ENCODE measurements at regions not wholly inside any gene's neighbourhood (a gene's known extent, or its start where the extent isn't known, plus 50 kb on each side); places are given as distances from the start of the nearest gene placed in this dataset.

DNA sequence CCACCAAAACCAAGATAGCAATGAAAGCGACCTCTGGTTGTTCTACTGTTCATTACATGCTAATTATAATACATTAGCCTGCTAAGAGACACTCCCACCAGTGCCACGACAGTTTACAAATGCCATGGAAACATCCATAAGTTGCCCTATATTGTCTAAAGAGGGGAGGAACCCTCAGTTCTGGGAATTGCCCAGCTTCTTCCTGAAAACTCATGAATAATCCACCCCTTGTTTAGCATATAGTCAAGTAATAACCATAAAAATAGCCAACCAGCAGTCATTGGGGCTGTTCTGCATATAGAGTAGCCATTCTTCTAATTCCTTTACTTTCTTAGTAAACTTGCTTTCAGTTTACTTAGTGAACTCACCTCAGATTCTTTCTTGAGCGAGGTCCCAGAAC, 189.8 kb upstream of the SOX11 start:
- H3K4me3 ChIP-seq (ENCODE audit: low read depth, low read length): no peak overlapping the region

DNA sequence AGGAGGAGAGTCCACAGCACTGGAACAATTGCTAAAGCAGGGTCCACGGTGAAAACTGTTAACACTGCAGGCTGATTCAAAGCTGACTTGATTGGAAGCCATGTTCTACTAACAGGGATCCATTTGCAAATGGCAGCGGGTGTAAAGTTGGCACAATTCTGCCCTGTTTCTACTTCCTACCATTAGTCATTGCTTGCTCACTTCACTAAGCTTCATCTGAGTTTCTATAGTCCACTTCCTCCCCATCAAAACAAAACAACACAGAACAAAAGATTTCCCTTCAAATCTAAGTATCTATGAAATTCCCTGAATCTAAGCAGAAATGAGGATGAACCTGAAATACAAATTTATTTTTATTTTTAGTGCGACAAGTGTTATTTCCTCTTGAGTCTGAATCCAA, 187.4 kb upstream of the SOX11 start:
- no peak overlapping the region for H3K4me3 ChIP-seq (ENCODE audit: low read depth, low read length)

DNA sequence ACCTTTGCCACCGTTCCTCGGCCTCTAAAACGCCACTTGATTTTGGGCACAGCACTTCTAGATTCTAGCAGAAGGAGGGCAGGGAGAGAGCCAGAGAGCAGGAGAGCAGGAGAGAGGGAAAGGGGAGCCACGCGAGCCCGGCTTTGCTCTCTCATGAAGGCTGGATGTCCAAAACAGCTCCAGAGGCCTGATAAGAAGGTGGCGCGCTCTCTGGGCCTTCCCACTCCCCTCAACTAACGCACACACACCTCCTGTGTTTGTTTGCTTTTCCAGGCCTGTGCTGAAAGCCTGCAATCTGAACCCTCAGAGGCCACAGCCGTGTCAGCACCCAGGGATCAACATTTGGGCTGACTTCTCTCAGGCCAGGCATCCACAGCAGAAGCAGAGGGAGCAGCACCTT, 184.8 kb upstream of the SOX11 start:
- no peak overlapping the region for H3K4me3 ChIP-seq (ENCODE audit: low read depth, low read length)

DNA sequence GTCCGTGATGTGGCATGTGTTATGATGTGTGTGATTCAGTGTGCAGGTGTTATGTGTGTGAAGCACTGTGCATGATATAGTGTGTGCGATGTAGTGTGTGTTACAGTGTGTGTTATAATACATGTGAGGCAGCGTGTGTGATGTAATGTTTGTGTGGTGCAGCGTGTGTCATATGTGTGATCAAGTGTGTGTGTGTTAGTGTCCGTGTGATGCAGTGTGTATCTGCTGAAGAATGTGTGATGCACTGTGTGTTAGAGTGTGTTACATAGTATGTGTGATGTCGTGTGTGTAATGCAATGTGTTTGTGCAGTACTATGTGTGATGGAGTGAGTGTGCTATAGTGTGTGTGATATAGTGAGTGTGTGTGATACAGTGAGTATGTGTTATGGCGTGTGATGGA, 182.8 kb upstream of the SOX11 start:
- no peak overlapping the region for H3K4me3 ChIP-seq (ENCODE audit: low read depth, low read length)

DNA sequence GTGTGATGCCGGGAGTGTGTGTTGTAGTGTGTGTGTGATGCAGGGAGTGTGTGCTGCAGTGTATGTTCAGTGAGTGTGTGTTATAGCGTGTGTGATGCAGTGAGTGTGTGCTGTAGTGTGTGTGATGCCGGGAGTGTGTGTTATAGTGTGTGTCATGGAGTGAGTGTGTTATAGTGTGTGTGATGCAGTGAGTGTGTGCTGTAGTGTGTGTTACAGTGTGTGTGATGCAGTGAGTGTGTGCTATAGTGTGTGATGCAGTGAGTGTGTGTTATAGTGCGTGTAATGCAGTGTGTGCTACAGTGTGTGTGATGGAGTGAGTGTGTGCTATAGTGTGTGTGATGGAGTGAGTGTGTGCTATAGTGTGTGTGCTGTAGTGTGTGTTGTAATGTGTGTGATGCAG, 182.1 kb upstream of the SOX11 start:
- H3K4me3 ChIP-seq (ENCODE audit: low read depth, low read length): no peak overlapping the region

DNA sequence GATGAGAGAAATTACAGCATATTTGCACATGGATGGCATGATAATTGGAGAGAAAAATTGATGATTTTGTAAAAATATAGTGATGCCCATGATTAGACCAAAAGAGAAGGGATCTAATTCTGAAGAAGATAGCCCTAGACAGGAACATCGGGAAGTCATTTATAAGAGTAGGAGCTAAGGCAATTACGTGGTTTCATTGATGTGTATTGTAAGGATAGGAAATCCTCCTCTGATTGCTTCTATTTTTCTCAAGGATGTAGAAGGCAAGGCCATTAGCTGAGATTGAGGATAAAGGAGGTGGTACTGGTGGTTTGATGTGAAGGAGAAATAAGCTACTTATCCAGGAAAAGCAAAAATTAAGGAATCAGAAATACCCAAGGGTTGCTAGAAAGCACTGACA, 176.5 kb upstream of the SOX11 start:
- no peak overlapping the region for H3K4me3 ChIP-seq (ENCODE audit: low read depth, low read length)

DNA sequence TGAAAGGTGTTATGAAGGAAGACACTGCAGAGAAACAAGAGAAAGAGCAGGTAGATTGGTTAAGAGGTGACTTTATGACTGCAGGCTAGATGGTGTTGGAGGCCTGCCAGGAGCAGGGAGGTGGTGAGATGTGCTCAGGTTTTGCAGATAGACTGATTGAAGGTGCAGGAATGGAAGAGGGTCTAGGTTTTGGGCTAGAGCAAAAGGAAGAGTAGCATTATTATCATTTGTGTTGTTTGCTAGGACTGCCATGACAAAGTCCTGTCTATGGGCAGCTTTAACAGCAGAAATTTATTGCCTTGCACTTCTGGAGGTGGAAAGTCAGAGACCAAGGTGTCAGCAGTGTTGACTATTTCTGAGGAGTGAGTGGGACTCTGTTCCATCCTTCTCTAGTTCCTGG, 172.9 kb upstream of the SOX11 start:
- no peak overlapping the region for H3K4me3 ChIP-seq (ENCODE audit: low read depth, low read length)

DNA sequence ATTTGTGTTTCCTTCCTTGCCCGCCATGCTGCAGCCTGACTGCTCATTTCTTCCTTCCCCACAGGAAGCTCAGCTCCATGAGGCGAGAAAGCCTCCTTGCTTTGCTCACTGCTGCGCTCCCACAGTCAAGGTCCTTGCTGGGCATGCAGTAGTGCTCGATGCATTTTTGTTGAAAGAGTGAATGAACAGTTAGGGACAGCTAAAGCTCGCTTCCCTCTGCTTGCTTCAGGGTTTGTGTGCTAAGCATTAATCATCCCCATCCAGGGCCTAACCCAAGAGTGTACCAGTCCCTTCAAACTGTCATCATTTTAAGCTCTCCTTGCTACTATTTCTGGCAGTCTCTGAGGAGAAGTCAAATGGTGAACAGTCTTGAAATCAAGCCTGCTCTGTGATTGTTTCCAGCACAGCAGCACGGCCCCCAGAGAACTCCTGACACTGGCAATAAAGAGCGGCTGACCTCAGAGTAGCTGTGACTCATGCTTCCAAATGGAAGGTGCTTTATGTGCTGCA, 171.7 kb upstream of the SOX11 start:
- no peak overlapping the region for H3K4me3 ChIP-seq (ENCODE audit: low read depth, low read length)

DNA sequence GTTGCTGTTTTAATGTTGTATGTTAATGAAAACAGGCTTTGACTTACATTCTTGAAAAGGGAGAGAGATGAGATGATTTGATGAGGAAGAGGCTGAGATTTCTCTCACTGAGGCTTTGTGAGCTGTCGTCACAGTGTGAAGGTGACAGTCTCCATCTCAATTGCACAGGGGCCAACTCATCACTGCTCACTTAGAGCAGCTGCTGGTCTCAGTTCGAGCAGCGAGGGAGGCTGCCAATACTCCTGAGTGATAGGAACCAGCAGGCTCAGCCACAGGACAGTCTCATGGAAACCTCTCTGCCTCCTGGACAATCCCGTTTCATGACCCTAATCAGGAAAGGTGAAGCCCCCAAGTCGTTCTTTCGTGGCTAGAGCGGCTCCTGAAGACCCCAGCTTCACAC, 170.7 kb upstream of the SOX11 start:
- no peak overlapping the region for H3K4me3 ChIP-seq (ENCODE audit: low read depth, low read length)

DNA sequence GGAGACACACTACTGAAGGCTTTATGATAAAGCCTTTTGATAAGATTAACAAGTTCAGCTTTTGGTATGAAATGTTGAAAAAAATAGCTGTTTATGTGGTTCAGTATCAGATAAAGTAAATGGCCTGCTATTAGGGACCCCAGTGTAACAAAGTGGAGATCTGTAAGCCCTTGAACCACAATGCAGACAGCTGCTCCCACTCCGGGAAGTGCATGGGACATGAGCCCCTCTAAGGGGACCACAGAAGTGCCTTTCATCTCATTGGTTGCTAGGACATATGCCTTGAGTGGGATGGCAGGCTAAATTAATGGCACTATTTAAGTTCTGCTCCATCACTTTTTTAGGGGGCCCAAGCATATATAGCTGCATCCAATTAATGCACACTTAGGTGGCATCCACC, 167.6 kb upstream of the SOX11 start:
- H3K4me3 ChIP-seq (ENCODE audit: low read depth, low read length): no peak overlapping the region

DNA sequence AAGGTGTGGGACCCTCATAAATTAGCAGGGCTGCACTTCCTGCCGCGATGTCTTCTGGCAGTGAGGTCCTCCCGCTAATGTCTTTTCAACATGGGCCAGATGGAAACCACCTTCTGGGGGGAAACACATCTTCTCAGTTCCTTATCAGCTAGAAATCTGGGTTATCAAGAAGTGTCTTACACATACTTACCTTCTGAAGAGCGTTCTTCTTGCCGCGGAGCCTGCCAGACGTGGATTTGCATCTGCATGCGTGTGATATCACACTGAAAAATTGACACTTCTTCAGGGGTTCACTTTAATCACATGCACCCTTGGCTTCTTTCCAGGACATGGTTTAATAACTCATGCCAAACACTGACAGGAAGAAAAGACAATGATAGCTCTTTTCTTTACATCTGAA, 163.5 kb upstream of the SOX11 start:
- no peak overlapping the region for H3K4me3 ChIP-seq (ENCODE audit: low read depth, low read length)

DNA sequence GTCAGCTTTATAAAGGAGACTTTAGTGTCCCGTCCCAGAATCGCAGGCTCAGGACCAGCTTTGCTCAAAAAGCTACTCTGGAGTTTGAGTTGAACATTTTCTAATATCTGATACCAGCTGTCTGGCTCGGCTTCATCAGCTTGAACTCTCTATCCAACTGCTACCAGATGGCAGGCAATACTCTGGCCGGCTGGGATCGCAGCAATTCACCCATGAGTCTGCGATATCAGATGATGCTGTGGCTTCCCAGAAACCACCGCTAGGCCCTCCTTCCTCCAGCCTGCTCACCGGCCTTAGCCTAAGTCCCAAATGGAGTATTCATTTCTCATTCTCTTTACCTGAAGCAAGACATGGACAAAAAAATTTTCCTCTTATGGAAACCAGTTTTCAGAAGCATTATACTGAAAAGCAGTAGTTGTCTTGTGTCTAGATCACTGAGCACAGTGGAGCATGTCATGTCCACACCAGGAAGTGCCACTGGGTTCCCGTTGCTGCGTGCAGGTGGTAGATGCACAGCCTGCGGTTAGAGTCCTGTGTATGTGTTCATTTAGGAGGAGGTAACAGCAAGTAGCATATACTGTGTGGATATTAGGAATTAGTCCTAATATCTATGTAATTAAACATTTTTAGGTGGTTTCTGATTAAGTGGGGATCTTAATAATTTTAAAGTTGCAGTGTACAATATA, 162.0 kb upstream of the SOX11 start:
- H3K4me3 ChIP-seq (ENCODE audit: low read depth, low read length): no peak overlapping the region

DNA sequence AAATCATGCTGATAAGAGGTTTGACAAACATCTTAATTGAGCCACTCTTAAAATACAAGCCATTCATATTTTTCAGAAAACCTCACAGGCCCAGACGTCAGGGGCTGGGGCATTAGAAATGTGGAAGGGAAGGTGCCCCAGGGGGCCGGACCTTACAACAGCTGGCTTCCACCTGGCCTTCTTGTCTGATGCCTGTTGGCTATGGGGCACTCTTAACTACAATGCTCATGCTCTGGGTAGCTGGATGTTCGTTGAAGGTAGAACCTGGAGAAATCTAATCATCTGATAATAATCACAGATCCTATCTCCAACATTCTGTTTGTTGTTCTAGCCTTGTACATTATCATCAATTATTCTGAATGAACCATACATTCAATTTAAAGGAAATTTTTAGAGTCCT, 156.9 kb upstream of the SOX11 start:
- H3K4me3 ChIP-seq (ENCODE audit: low read depth, low read length): no peak overlapping the region

DNA sequence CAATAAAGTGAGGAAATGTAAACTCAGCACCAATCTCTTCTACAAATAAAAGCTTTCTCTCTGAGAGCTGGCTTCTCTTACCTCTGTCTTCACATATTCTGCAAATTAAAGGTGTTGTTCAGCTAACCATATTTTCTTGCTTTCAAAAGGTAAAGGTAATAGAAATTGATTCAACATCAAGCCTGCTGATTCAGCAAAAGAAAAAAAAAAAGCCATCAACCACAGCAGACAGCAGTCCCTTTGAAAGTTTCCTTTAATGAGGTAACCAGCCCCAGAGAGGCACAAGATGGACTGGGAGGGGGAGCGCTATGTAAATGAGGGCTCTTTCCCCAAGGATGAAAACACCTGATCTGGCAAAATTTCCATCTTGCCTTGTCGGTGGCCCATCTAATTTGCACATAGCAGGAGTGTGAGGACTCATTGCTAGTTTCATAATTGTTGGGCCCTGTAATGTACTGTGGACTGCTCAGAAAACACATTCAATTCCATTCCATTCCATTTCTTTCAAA, 154.9 kb upstream of the SOX11 start:
- no peak overlapping the region for H3K4me3 ChIP-seq (ENCODE audit: low read depth, low read length)

DNA sequence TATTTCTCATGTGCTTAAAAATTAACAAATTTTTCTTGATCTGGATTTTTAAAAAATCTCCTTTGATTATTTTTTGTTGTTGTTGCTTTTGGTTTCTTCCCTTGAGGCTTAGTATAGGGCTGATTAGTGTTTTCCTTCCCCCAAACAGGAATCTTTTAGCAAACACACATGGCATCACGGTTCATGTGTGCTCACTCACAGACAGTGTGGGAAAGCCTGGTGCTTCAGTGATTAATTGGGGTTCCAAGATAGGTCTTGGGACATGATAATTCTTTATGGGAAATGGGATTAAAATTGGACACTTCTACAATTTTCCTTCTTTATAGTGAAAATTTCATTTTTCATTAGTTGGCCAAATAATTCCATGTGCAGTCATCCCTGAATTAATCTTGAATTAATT, 153.9 kb upstream of the SOX11 start:
- H3K4me3 ChIP-seq (ENCODE audit: low read depth, low read length): no peak overlapping the region

DNA sequence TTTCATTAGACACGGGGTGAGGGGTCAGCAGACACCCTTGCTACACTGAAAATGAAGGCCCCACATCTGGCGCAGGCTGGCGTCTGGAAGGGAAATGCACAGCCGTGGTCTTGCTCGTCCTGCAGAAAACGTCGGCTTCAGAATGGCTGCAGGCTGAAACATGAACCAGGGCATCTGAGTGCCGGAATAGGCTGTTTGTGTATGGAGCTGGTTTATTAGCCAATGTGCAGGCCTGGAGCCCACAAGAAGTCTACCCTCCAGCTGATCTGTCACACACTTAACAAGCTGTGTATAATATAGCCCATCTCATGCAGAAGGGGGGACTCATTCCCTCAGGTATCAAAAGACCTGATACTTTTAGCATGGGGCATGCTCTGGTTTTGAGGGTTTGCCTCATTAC, 153.4 kb upstream of the SOX11 start:
- no peak overlapping the region for H3K4me3 ChIP-seq (ENCODE audit: low read depth, low read length)

DNA sequence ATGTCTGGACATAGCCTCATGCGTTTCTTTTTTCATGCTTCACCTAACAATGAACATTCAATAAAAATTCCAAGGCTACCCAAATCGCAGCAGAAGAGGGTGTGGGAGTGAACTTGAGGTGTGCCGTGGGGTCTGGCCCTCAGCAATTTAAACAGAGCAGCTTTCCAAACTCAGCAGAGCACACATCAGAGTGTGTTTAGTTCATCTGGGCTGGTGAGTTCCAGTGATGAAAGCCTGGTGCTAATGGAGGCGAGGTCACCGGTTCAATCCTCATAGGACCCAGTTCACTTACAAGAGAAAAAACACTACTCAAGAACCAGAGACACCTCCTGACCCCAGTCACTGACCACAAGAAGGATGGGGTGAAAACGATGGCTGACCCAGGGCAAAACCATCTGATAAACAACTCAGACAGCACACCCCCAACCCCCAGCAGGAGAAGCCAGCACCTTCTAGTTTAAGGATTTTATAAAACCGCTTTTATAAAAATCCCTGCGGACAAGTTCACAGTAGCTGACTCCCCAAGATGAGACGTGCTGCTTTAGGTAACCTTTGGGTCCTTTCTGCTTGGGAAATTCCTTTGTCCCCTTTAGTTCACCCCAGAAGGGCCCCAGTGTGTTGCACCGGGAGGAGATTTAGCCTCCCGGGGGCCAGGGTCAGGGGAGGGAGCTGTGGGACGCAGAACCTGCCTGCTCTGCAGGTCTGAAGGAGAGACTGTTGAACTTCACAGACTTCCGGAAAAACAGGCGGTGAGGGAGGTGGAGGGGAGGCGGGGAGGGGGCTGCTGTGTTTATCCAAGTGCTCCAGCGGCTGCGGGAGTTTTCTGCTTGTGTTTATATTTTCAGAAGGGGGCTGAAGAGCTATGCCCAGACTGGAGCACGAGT, 152.7 kb upstream of the SOX11 start:
- H3K4me3 ChIP-seq (ENCODE audit: low read depth, low read length): no peak overlapping the region

DNA sequence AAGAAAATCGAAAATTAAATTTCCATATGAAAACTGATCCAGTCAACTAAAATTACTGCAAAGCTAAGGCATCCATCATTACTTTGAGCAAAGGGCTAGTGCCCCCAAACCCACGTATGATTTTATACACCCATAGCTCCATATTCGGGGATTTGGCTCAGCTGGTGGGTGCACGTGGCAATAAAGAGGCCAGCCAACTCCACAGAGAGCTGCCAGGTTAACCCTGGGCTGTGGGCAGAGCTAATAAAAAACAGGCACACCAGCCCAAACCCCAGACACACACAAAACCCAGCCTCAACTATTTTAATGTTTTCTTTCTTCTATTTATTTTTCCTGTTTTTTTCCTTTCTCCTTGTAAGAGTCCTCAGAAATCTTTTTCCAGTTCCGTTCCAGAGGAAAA, 151.3 kb upstream of the SOX11 start:
- no peak overlapping the region for H3K4me3 ChIP-seq (ENCODE audit: low read depth, low read length)

DNA sequence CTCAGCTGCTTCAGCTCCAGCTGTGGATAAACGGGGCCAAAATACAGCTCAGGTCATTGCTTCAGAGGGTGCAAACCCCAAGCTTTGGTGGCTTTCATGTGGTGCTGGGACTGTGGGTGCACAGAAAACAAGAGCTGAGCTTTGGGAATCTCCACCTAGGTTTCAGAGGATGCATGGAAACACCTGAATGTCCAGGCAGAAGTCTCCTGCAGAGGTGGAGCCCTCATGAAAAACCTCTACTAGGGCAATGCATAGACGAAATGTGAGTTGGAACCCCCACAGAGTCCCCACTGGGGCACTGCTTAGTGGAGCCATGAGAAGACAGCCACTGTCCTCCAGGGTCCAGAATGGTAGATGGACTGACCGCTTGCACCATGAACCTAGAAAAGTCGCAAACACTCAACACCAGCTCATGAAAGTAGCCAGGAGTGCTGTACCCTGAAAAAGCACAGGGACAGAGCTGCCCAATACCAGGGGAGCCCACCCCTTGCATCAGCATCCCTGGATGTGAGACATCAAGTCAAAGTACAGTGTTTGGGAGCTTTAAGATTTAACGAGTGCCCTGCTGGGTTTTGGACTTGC, 147.9 kb upstream of the SOX11 start:
- H3K4me3 ChIP-seq (ENCODE audit: low read depth, low read length): no peak overlapping the region

DNA sequence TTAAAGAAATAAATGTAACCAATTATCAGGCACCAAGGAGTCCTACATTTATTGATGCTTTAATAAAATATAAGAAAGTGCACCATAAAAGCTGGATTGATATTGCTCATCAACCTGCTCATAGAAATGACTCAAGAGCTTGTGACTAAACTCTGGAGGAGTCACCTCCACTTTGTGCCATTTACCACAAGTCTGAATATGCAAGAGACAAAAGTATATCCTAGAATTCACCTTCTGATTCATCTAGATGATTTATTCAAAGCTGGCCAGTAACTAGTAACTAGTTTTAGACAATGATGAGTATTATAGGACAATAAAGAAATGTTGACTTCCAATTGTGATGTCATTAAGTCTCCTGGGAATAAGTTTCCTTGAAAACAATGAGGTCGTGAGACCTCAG, 146.0 kb upstream of the SOX11 start:
- no peak overlapping the region for H3K4me3 ChIP-seq (ENCODE audit: low read depth, low read length)

DNA sequence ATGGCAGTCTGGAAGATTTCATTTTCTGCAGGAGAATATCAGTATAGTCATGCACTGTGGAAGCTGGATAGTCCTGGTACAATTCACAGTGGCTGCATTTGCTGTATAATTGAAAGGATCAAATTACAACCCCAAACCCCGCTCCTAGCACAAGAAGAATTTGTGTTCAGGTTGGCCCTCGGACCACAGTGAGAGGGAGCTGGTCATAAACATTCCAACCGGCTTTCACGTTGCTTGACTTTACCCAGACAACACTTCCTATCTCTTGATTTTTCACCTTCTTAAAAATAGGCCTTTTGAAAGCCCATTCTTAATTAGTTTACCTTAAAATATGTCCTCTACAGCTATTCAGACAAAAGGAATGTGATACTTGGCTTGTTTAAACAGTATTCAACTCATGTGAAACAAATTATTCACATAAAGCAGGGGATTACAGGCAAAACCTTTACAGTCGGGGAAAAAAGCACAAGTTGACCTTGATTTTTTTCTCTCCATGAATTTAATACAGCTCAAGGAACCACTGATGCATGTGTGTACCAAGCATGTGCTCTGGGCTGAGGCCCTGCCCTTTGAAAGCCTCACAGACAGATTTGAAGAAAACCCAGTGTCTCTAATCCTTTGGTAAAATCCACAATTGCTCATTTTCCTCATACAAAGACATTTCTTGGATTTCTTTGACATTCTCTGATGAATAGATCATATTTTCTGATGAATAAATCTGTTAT, 143.0 kb upstream of the SOX11 start:
- no peak overlapping the region for H3K4me3 ChIP-seq (ENCODE audit: low read depth, low read length)
